ENCODE measurements at regions not wholly inside any gene's neighbourhood (a gene's known extent, or its start where the extent isn't known, plus 50 kb on each side); places are given as distances from the start of the nearest gene placed in this dataset.

GRCh38 chrX:26026179-26026578 is 112.0 kb upstream of the MAGEB18 start:
- peak; percentile 73 for DNase-seq (ENCODE audit: low read depth)

- DNase-seq (ENCODE audit: low read depth), result peak; percentile 40
These were observed 105.8 kb upstream of the MAGEB18 start for GRCh38 chrX:26032111-26032912.

GRCh38 chrX:26037367-26037766 is 100.8 kb upstream of the MAGEB18 start:
- DNase-seq (ENCODE audit: low read depth), result no peak

GRCh38 chrX:26050099-26050498 is 88.0 kb upstream of the MAGEB18 start:
- DNase-seq (ENCODE audit: low read depth), result peak; percentile 3

GRCh38 chrX:26070882-26071281 is 67.3 kb upstream of the MAGEB18 start:
- DNase-seq (ENCODE audit: low read depth), result no peak

- DNase-seq (ENCODE audit: low read depth), result no peak
These were observed 66.5 kb upstream of the MAGEB18 start for GRCh38 chrX:26071618-26072017.

- no peak for DNase-seq (ENCODE audit: low read depth)
These were observed 55.0 kb upstream of the MAGEB18 start for GRCh38 chrX:26083093-26083492.
